HEK293 (cell line): ENCODE measurements at regions not wholly inside any gene's neighbourhood (a gene's known extent, or its start where the extent isn't known, plus 50 kb on each side); places are given as distances from the start of the nearest gene placed in this dataset.

Source experiments
- CTCF ChIA-PET: fragments of 350-600 bp; formaldehyde crosslinking; extraction: SDS; loops from one replicate; lab custom pipeline; 2021; ENCODE audit warnings: antibody characterized with exemption; lab: Yijun Ruan, JAX
- POLR2A ChIA-PET: fragments of 300-600 bp; formaldehyde crosslinking; extraction: SDS; loops from one replicate; lab custom pipeline; 2020; ENCODE audit warnings: antibody characterized with exemption, inconsistent platforms; lab: Yijun Ruan, JAX
- H3K27ac ChIP-seq: fragments of 200-500 bp; sonication (Bioruptor generic); 2 replicates; pipeline ENCODE4 v1.5.1; 2014; ENCODE audit warnings: low read depth, low read length, control low read depth, inconsistent platforms; ENCODE audit errors: extremely low read depth
- H3K36me3 ChIP-seq, 2 experiments: fragments of 200-500 bp in 1 of 2; sonication (Bioruptor generic) in 1 of 2; 1 replicate in 1 of 2; 2 replicates in 1 of 2; pipeline ENCODE4 v1.5.1; 2014 to 2017; ENCODE audit warnings: inconsistent platforms in 2 of 2, low read length in 2 of 2; ENCODE audit not compliant: control insufficient read depth in 2 of 2, insufficient read depth in 1 of 2
- H3K4me1 ChIP-seq: fragments of 200-500 bp; sonication (Bioruptor generic); 2 replicates; pipeline ENCODE4 v1.5.1; 2014; ENCODE audit warnings: mild to moderate bottlenecking, low read length, inconsistent platforms; ENCODE audit not compliant: control insufficient read depth, insufficient read depth
- H3K4me3 ChIP-seq: 2 replicates; pipeline ENCODE4 v1.5.1; 2011; ENCODE audit warnings: low read depth, mild to moderate bottlenecking, control low read depth, low read length, moderate library complexity
- H3K9me3 ChIP-seq: fragments of 200-500 bp; sonication (Bioruptor generic); 2 replicates; pipeline ENCODE4 v1.5.1; 2014; ENCODE audit warnings: low read depth, low read length, inconsistent platforms; ENCODE audit not compliant: control insufficient read depth, insufficient read depth
- HOXC10 ChIP-seq: sonication (generic); formaldehyde crosslinking; IDR thresholded peaks from 2 replicates; pipeline ENCODE4 v1.8.1; 2023; ENCODE audit warnings: mild to moderate bottlenecking, missing genetic modification reagents
- SCRT2 ChIP-seq: fragments of 450-650 bp; formaldehyde crosslinking; IDR thresholded peaks from 2 replicates; pipeline ENCODE4 v1.5.1; 2016; ENCODE audit warnings: missing biosample characterization, missing genetic modification characterization
- ZEB2 ChIP-seq: fragments of 450-650 bp; formaldehyde crosslinking; IDR thresholded peaks from 2 replicates; pipeline ENCODE4 v1.5.1; 2016; ENCODE audit warnings: missing biosample characterization, missing genetic modification characterization
- ZNF10 ChIP-seq: fragments of 450-650 bp; formaldehyde crosslinking; IDR thresholded peaks from 2 replicates; pipeline ENCODE4 v1.5.1; 2017; ENCODE audit warnings: missing biosample characterization, missing genetic modification characterization
- ZNF621 ChIP-seq: fragments of 450-650 bp; formaldehyde crosslinking; IDR thresholded peaks from 2 replicates; pipeline ENCODE4 v1.5.1; 2017; ENCODE audit warnings: missing biosample characterization, missing genetic modification characterization
- ZNF623 ChIP-seq: fragments of 450-650 bp; formaldehyde crosslinking; IDR thresholded peaks from 2 replicates; pipeline ENCODE4 v1.5.1; 2016; ENCODE audit warnings: missing biosample characterization, missing genetic modification characterization
- ZNF658 ChIP-seq: fragments of 450-650 bp; formaldehyde crosslinking; IDR thresholded peaks from 2 replicates; pipeline ENCODE4; 2016; ENCODE audit warnings: missing biosample characterization, missing genetic modification characterization
- ZNF701 ChIP-seq: fragments of 450-650 bp; formaldehyde crosslinking; IDR thresholded peaks from 2 replicates; pipeline ENCODE4 v1.5.1; 2016; ENCODE audit warnings: missing biosample characterization, missing genetic modification characterization
- ZNF707 ChIP-seq: fragments of 450-650 bp; formaldehyde crosslinking; IDR thresholded peaks from 2 replicates; pipeline ENCODE4 v1.5.1; 2016; ENCODE audit warnings: missing biosample characterization, missing genetic modification characterization
- ZSCAN18 ChIP-seq: fragments of 450-650 bp; formaldehyde crosslinking; IDR thresholded peaks from 2 replicates; pipeline ENCODE4 v1.5.1; 2016; ENCODE audit warnings: missing biosample characterization, missing genetic modification characterization
- ZSCAN30 ChIP-seq: fragments of 450-650 bp; IDR thresholded peaks from 2 replicates; pipeline ENCODE4 v1.5.1; 2018; ENCODE audit warnings: missing biosample characterization, mild to moderate bottlenecking, missing genetic modification characterization, moderate library complexity
- TF ChIP-seq, protein P1 (sequence below): fragments of 450-650 bp; formaldehyde crosslinking; conservative IDR thresholded peaks from 2 replicates; pipeline ENCODE4 v1.5.1; 2016; ENCODE audit warnings: low read depth, missing biosample characterization, missing genetic modification characterization
- TF ChIP-seq, protein P2 (sequence below): fragments of 450-650 bp; formaldehyde crosslinking; IDR thresholded peaks from 2 replicates; pipeline ENCODE4 v1.5.1; 2016; ENCODE audit warnings: missing biosample characterization, missing genetic modification characterization
- TF ChIP-seq, protein P3 (sequence below): fragments of 450-650 bp; formaldehyde crosslinking; IDR thresholded peaks from 2 replicates; pipeline ENCODE4 v1.5.0; 2017; ENCODE audit warnings: missing biosample characterization, missing genetic modification characterization, borderline replicate concordance
- TF ChIP-seq, protein P4 (sequence below): fragments of 450-650 bp; formaldehyde crosslinking; IDR thresholded peaks from 2 replicates; pipeline ENCODE4; 2016; ENCODE audit warnings: missing biosample characterization, missing genetic modification characterization

- ChIA-PET CTCF (interaction anchor here (0.5 to 1.0 kb wide), 2 partner anchors 170 to 331 kb away, joined by 3 to 4 read pairs; no protein-coding TSS in a partner anchor), POLR2A (interaction anchor here (0.9 kb wide), 1 partner anchor 335 kb away, joined by 3 read pairs; the partner anchor contains the start of gene SOX4)
- no peaks in the 10 kb centered on the region for H3K9me3 ChIP-seq
- no peak overlapping the region for H3K4me3 ChIP-seq
- no peaks in the 10 kb centered on the region for H3K36me3 ChIP-seq
- no peak overlapping the region for H3K27ac ChIP-seq
- no peaks in the 10 kb centered on the region for H3K4me1 ChIP-seq
- TF ChIP-seq HOXC10 (no peak), ZSCAN18 (tag by site-specific recombination) (no peak), ZNF621 (tag by site-specific recombination) (no peak), ZSCAN30 (tag by site-specific recombination) (no peak), ZEB2 (tag by site-specific recombination) (no peak), ZNF707 (tag by site-specific recombination) (no peak), SCRT2 (no peak), ZNF10 (tag by site-specific recombination) (no peak), ZNF623 (tag by site-specific recombination) (no peak), ZNF658 (no peak), ZNF701 (tag by site-specific recombination) (no peak)
- TF ChIP-seq, protein P1, sequence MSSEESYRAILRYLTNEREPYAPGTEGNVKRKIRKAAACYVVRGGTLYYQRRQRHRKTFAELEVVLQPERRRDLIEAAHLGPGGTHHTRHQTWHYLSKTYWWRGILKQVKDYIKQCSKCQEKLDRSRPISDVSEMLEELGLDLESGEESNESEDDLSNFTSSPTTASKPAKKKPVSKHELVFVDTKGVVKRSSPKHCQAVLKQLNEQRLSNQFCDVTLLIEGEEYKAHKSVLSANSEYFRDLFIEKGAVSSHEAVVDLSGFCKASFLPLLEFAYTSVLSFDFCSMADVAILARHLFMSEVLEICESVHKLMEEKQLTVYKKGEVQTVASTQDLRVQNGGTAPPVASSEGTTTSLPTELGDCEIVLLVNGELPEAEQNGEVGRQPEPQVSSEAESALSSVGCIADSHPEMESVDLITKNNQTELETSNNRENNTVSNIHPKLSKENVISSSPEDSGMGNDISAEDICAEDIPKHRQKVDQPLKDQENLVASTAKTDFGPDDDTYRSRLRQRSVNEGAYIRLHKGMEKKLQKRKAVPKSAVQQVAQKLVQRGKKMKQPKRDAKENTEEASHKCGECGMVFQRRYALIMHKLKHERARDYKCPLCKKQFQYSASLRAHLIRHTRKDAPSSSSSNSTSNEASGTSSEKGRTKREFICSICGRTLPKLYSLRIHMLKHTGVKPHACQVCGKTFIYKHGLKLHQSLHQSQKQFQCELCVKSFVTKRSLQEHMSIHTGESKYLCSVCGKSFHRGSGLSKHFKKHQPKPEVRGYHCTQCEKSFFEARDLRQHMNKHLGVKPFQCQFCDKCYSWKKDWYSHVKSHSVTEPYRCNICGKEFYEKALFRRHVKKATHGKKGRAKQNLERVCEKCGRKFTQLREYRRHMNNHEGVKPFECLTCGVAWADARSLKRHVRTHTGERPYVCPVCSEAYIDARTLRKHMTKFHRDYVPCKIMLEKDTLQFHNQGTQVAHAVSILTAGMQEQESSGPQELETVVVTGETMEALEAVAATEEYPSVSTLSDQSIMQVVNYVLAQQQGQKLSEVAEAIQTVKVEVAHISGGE (tag by site-specific recombination): no peak
- TF ChIP-seq, protein P2, sequence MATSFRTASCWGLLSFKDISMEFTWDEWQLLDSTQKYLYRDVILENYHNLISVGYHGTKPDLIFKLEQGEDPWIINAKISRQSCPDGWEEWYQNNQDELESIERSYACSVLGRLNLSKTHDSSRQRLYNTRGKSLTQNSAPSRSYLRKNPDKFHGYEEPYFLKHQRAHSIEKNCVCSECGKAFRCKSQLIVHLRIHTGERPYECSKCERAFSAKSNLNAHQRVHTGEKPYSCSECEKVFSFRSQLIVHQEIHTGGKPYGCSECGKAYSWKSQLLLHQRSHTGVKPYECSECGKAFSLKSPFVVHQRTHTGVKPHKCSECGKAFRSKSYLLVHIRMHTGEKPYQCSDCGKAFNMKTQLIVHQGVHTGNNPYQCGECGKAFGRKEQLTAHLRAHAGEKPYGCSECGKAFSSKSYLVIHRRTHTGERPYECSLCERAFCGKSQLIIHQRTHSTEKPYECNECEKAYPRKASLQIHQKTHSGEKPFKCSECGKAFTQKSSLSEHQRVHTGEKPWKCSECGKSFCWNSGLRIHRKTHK: no peak
- TF ChIP-seq, protein P3, sequence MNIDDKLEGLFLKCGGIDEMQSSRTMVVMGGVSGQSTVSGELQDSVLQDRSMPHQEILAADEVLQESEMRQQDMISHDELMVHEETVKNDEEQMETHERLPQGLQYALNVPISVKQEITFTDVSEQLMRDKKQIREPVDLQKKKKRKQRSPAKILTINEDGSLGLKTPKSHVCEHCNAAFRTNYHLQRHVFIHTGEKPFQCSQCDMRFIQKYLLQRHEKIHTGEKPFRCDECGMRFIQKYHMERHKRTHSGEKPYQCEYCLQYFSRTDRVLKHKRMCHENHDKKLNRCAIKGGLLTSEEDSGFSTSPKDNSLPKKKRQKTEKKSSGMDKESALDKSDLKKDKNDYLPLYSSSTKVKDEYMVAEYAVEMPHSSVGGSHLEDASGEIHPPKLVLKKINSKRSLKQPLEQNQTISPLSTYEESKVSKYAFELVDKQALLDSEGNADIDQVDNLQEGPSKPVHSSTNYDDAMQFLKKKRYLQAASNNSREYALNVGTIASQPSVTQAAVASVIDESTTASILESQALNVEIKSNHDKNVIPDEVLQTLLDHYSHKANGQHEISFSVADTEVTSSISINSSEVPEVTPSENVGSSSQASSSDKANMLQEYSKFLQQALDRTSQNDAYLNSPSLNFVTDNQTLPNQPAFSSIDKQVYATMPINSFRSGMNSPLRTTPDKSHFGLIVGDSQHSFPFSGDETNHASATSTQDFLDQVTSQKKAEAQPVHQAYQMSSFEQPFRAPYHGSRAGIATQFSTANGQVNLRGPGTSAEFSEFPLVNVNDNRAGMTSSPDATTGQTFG (tag by site-specific recombination): no peak
- TF ChIP-seq, protein P4, sequence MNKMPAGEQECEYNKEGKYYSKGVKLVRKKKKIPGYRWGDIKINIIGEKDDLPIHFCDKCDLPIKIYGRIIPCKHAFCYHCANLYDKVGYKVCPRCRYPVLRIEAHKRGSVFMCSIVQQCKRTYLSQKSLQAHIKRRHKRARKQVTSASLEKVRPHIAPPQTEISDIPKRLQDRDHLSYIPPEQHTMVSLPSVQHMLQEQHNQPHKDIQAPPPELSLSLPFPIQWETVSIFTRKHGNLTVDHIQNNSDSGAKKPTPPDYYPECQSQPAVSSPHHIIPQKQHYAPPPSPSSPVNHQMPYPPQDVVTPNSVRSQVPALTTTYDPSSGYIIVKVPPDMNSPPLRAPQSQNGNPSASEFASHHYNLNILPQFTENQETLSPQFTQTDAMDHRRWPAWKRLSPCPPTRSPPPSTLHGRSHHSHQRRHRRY (tag by site-specific recombination): no peak
Measured at GRCh38 chr6:21928827-21929226, 335.3 kb downstream of the SOX4 start.
